ENCODE measurements at regions not wholly inside any gene's neighbourhood (a gene's known extent, or its start where the extent isn't known, plus 50 kb on each side); places are given as distances from the start of the nearest gene placed in this dataset.

DNA sequence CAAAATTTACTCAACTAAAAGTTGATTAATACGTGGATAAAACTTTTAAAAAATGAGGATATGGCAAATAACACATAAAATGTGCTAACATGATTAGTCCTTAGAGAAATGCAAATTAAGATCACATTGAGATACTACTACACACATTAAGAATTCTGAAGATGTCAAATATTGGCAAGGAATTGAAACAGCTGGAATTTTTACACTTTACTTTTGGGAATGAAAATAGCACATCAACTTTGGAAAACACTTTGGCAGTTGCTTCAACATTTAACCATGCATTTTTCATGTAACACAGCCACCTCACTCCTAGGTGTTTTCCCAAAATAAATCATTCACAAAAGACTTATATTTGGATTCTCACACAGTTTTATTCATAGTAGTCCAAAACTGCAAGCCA lies 687.9 kb upstream of the SETBP1 start:
- H3K4me3 ChIP-seq (ENCODE audit: low read depth, low read length), result no peak overlapping the region
- no peak for DNase-seq (ENCODE audit: low read depth)

DNA sequence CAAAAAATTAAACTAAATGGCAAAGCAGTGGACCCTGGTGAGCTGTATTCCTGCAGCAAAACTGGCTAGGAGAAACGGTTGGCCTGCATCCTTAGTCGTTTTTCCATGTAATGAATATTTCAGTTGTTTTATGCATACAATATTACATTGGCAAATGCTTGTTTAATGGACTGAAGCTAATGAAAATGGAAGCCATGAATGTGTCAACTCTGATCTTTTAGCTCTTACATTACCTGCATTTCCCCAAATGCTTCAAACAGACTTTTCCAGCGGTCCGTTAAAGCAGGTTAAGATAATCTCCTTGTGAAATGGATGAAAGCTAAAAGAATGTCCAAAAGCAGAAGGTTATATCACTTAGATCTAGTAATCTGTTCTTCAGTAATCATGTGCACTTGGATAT lies 686.3 kb upstream of the SETBP1 start:
- DNase-seq (ENCODE audit: low read depth), result no peak
- H3K4me3 ChIP-seq (ENCODE audit: low read depth, low read length), result no peak overlapping the region

DNA sequence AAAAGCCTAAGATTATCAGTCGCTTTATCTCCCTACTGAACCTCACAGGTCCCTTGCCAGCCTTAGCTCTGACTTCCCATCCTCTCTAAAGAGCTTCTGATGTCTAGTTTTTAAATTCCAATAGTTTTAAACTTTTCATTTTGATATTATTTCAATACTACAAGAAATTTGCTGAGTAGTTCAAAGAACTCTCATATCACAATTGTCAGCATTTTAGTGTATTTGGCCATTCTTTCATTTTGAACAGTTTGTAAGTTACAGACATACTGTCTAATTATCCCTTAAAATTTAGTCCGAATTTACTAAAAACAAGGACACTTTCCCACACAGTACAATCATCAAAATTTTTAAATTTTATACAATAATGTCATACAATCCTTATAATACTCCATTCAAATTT lies 666.8 kb upstream of the SETBP1 start:
- no peak for DNase-seq (ENCODE audit: low read depth)
- no peak overlapping the region for H3K4me3 ChIP-seq (ENCODE audit: low read depth, low read length)

DNA sequence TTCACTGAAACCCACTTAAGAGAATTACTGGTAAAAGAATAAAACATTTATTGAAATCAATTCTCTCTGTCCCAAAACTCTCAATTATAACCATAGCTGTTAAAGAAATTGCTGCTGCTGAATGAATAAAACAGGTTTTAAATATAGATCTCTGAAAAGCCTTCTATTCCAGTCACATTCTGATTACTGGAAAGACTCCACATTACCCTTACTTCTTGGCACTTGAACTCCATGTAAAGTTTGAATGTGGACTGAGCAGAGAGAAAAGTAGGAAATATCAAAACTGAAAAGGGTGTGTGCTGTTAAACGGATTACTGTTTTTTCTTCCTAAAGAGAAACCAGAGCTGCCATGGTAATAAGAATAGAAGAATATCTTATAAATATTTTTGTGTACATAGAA lies 655.3 kb upstream of the SETBP1 start:
- no peak for DNase-seq (ENCODE audit: low read depth)
- no peak overlapping the region for H3K4me3 ChIP-seq (ENCODE audit: low read depth, low read length)

DNA sequence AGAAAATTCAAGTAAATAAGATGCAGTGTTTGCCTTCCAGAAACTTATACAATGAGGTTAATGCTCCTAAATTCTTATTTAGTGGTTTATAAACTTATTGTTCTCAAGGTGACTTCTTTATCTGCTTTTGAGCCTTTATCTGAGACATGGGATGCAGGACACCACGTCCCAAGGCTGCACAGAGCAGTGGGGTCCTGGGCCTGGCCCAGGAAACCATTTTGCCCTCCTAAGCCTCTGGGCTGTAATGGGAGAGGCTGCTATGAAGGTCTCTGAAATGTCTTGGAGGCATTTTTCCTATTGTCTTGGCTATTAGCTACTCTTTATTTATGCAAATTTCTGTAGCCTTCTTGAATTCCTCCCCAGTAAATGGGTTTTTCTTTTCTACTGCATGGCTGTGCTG lies 652.6 kb upstream of the SETBP1 start:
- DNase-seq (ENCODE audit: low read depth), result no peak
- H3K4me3 ChIP-seq (ENCODE audit: low read depth, low read length), result no peak overlapping the region

DNA sequence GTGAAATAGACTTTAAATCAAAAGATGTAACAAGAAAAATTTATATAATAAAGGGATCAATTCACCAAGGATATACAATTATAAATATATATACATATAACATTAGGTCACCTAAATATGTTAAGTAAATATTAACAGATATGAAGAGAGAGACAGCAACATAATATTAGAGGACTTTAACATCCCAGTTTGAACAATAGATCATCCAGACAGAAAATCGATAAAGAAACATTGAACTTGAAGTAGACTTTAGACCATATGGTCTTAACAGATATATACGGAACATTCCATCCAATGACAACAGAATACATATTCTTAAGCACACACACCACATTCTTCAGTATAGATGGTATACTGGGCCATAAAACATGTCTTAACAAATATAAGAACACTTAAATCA lies 649.6 kb upstream of the SETBP1 start:
- no peak for DNase-seq (ENCODE audit: low read depth)
- H3K4me3 ChIP-seq (ENCODE audit: low read depth, low read length), result no peak overlapping the region

DNA sequence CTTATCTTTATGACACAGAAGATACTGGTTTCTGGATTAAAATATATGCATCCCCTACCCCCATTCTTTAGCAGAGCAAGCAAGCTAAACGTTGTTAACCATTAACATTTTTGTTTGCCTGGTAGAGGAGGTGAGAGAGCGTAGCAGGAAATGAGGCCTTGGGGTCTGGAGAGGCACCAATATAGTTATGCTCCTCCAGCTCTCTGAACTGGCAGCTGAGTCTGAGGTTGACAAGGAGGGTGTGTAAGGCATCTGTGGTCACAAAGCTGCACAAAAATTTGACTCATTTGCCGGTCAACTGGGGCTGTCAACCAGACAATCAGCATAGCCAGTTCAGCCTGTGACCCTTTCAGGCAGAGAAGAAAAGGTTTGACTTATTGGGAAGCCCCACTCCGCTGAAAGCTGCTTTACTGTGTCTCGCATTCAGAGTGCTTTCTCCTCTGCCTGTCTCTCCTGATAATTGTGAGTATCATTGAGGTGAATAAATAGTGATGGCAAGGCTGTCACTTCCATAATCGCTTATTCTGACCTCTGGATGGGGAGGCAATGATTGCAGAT lies 647.5 kb upstream of the SETBP1 start:
- no peak overlapping the region for H3K4me3 ChIP-seq (ENCODE audit: low read depth, low read length)
- no peak for DNase-seq (ENCODE audit: low read depth)

DNA sequence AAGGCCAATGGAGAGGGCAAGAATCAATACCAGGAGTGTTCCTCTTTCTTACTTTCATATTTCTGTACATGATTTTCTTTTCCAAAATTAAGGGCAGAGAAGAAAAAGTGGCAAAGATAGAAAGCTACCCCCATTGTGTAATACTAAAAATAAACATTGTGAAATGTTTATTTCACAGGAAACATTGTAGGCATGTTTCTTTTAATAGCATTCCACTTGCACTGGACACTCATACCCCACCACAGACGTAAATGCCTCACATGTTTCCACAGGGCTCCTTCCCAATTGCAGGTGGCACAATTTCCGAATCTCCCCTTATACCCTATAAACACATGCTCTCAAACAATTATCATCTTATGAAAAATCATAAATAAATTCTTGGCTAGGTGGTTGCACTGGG lies 645.1 kb upstream of the SETBP1 start:
- H3K4me3 ChIP-seq (ENCODE audit: low read depth, low read length), result no peak overlapping the region
- DNase-seq (ENCODE audit: low read depth), result no peak

DNA sequence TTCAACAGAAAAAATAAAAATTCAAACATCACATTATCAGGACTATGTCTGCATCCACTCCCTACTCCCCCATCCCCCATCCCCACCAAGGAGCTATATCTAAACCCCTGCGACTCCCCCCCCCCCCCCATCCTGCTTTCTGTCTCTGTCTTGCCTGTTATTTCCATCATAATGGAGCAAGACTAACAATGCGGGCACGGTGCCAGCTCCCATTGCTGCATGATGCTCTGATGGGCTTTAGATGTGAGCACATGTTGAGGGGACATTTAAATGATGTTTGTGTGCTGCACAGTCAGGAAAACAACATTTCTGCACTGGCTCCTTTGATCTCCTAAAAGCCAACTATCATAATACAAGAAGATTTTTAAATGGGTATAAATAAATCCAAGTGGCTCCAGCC lies 644.2 kb upstream of the SETBP1 start:
- DNase-seq (ENCODE audit: low read depth), result no peak
- H3K4me3 ChIP-seq (ENCODE audit: low read depth, low read length), result no peak overlapping the region

DNA sequence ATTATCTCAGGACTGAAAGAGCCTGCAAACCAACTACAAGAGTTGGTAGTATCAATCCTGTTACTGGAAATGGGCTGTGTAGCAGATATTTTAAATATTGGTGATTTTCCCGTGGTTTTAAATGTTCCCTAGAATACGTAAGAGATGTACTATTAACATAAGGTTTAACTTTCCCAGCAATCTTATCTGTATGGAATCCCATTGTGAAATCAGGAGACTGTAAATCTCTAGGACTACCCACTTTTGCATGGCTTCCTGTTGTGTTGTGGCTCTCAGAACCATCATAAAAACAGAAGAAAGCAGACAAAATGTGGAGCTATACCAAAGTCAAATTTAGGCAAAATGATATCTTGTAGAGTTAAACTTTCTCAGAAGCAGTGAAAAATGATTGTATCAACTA lies 641.5 kb upstream of the SETBP1 start:
- no peak for DNase-seq (ENCODE audit: low read depth)
- H3K4me3 ChIP-seq (ENCODE audit: low read depth, low read length), result no peak overlapping the region

DNA sequence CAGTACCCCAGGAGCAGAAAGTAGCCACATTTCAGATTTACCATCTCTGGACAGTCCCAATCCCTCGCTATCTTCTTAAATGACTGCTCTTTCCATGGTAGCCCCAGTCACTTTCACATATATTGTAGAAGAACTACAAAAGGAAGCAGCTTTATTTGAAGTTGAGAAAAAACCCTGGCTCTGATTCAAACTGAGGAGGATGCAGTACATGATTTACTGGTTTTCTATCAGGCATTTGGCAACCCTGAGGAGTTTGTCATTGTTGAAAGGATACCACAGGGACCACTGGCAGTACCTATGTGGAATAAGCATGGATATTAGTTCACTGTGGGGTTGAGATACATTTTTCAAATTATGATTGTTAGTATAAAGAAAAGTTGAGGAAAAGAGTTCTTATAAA lies 640.9 kb upstream of the SETBP1 start:
- H3K4me3 ChIP-seq (ENCODE audit: low read depth, low read length), result no peak overlapping the region
- peak; percentile 11 for DNase-seq (ENCODE audit: low read depth)

DNA sequence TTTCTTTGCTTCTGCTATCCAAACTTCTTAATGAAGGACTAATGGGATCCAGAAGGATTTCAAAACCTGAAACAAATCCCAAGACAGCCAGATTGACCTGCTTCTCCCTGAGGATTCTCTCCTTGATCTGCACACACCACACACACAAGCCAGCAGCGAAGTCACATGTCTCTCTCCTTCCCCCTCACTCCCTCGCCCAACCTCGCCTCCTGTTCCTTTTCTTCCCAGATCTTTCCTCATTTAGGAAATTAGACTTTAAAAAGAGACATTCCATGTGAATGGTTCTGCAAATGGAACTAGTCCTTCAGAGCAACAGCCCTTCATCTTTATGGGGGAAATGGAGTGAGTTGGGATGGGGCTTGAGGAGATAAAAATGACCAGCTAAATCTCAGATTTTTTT lies 639.1 kb upstream of the SETBP1 start:
- H3K4me3 ChIP-seq (ENCODE audit: low read depth, low read length), result no peak overlapping the region
- no peak for DNase-seq (ENCODE audit: low read depth)

DNA sequence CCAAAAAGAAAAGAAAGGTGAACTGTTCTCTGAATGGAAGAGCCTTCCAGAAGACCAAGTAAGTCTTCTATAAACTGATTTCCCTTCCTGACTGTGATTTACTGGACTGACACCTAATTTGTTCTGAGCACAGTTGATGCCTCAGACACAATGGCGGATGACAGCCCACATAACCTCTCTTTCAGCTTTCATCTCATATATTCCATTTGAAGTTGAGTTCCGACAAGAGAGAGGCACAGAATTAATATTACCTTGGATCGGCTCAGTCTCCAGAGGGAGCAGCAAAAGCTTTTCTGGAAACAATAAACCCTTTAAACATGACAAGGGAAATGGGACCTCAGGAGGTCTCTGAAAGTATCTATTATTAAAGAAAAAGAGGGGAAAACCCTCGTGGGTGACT lies 638.7 kb upstream of the SETBP1 start:
- H3K4me3 ChIP-seq (ENCODE audit: low read depth, low read length), result no peak overlapping the region
- no peak for DNase-seq (ENCODE audit: low read depth)

DNA sequence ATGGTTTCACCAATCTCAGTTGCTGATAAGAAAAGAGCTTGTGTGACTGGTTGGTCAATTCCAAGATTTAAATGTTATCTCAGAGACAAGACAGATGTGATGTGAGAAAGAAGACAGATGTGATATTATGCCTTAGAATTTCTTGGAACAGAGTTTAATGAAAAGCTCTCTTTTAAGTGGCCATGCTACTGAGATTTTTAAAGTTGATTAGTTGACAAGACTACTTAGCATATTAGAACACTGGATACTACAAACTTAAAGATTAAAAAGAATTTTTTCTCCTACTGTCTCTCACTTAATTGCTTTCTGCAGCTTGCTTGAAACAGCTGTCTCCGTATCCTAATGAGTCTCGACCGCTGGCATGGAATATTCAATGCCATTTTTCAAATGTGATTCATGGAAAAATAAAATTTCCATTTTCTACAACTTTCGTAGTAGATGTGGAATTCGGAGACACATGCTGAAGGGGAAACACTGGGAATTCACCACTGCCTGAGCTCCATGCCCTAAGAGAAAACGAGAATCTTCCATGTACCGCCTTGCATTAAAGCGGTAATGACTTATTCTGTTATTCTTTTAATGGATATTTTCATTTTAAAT lies 634.2 kb upstream of the SETBP1 start:
- DNase-seq (ENCODE audit: low read depth), result no peak
- H3K4me3 ChIP-seq (ENCODE audit: low read depth, low read length), result no peak overlapping the region

DNA sequence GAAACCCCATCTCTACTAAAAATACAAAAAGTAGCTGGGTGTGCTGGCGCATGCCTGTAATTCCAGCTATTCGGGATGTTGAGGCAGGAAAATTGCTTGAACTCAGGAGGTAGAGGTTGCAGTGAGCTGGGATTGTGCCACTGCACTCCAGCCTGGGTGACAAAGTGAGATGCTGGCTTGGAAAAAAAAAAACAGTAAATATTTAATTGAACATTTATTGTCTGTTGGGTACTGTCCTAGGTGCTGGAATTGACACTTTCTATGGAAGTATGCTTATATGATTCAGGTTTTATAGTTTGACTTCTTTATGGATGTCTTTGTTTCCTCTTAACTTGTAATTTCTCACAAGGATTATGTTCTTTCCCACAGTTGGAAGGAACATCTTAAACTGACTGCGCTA lies 633.1 kb upstream of the SETBP1 start:
- DNase-seq (ENCODE audit: low read depth), result no peak
- no peak overlapping the region for H3K4me3 ChIP-seq (ENCODE audit: low read depth, low read length)

DNA sequence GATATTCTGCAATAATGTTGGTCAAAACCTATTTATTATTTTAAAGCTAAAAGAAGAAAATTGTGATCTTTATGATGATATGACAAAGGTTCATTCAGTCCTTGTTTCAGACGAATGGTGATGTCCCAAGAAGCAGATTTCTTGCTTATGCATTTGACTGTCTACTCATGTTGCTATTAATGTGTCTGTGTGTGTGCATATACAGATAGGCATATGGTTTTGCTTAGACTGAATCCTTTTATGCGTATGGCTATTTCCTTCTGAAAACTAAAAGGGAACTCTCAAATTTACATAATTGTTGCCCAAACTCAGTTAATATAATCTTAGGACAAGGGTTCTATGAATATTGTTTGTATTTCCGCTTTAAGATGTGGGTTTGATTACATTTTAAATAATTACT lies 632.3 kb upstream of the SETBP1 start:
- DNase-seq (ENCODE audit: low read depth), result no peak

DNA sequence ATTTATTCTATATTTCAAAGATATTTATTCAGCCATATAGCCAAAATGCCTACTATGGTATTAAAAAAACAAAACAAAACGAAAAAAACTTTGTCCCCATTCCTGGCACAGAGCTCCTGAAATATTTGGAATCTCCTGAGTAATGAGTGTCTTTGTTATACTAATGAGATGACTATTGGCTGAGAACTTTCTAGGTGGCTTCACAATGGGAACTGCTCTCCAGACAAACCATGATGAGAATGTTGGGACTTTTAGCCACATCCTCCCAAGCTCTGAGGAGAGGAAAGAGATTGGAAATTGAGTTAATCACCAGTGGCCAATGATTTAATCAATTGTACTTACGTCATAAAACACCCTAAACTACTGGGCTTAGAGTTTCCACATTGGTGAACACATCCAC lies 631.8 kb upstream of the SETBP1 start:
- H3K4me3 ChIP-seq (ENCODE audit: low read depth, low read length), result no peak overlapping the region
- no peak for DNase-seq (ENCODE audit: low read depth)

More for the DNA sequence above, 632.3 kb upstream of the SETBP1 start:
- no peak overlapping the region for H3K4me3 ChIP-seq (ENCODE audit: low read depth, low read length)

DNA sequence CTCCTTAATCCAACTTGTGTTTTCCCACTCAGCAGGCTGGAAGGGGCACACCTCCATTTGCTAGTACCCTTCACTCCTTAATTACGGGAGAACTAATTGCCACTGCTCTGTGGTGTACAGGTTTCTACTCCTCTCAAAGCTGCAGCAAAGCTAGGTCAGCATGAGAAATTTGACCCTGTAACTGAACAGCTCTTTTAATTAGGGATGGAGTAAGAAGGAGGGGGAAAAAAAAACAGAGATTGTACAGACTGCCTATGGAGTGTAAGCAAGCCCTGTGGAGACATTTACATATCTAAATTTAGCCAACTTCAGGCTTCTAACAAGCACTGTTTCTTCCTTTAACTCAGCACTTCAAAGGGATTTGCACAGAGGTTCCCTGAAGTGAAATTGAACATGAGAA lies 629.7 kb upstream of the SETBP1 start:
- H3K4me3 ChIP-seq (ENCODE audit: low read depth, low read length), result no peak overlapping the region
- DNase-seq (ENCODE audit: low read depth), result no peak

DNA sequence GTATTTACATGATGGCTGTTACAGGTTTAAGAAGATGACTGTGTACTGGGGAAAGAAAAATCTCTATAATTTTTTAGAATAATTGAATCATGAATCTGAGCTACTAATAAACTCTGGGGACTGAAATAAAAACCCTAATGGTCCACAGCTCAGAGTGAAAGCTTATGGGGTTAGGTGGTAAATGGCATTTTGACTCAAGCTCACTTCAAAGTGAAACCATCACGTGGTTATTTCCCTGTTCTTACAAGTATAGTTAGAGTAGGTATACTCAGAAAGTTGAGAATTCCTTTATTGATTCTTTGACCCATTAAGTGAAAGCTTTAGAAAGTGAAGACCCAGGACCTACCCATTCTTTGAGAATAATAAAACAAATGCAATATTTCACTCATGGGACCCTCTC lies 626.2 kb upstream of the SETBP1 start:
- no peak overlapping the region for H3K4me3 ChIP-seq (ENCODE audit: low read depth, low read length)
- no peak for DNase-seq (ENCODE audit: low read depth)

DNA sequence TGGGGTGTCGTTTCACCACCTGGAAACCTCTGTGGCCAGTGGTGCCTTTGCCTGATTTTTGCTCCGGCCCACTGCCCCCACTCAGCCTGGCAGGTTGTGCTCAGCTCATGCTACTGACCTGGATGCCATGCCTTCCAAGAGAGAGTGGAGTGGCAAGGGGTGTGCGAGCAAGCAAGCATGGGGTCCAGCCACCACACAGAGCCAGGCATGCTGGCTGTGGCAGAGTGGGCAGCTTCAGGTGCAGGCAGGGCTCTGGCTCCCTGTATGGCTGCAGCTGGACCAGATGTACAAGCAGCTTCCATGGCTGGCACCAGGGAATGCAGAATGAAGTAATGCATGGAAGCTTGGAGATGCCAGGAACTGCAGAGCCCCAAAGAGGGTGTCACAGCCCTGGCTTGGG lies 620.5 kb upstream of the SETBP1 start:
- DNase-seq (ENCODE audit: low read depth), result no peak
- no peak overlapping the region for H3K4me3 ChIP-seq (ENCODE audit: low read depth, low read length)

DNA sequence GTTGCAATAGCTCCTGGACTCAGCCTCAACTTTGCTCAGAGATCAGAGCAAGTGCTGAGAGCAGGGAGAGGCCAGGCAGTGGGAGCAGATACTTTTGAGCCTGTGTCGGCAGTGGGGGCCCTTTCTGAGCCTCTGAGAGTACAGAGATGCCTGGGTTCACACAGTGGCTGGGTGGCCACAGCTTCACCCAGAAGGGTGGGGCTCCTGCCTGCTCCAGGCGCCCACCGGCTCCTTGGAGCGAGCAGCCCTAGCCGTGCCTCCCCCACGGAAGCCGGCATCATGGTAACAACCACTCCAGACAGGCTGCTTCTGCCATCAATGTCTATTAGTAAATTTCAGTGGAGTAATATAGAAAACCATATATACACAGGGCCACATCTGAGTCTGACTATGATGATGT lies 619.2 kb upstream of the SETBP1 start:
- H3K4me3 ChIP-seq (ENCODE audit: low read depth, low read length), result no peak overlapping the region
- no peak for DNase-seq (ENCODE audit: low read depth)

DNA sequence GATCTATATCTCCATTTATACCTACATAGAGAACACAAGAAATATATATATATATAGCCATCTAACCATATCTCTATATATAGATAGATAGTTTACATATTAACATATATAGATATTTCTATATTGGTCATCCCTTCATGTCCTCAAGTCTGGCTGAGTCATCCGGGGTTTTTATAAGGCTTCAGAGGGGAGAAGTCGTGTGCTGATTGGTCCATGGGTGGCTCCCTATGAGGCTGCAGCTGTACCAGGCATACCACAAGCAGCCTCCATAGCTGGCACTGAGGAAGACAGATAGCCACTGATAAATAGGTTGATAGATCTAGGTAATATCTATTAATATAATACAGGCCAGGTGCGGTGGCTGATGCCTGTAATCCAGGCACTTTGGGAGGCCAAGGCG lies 618.3 kb upstream of the SETBP1 start:
- no peak for DNase-seq (ENCODE audit: low read depth)
- H3K4me3 ChIP-seq (ENCODE audit: low read depth, low read length), result no peak overlapping the region
